ENCODE measurements at regions not wholly inside any gene's neighbourhood (a gene's known extent, or its start where the extent isn't known, plus 50 kb on each side); places are given as distances from the start of the nearest gene placed in this dataset.

DNA sequence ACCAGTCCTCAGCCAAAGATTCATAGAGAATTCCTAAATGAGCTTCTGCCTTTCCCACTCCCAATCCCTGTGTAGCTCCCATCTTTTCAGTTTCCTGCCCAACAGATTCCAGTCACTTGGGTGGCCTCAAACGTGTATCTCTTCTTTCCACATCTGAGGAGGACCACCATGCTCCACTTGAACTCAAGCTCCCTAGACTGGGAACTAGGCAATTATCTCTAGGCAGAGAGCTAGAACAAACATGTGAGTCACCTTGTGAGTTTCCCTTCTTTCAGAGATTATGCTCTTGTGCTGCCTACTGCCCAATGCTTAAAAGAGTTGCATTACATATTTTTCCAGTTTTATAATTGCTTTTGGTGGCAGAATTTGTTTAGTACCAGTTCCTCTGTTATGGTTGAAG, 178.0 kb downstream of the MDFIC start:
- Histone ChIP-seq H3K4me1 (ENCODE audit: control insufficient read depth, insufficient read depth, low read length) (no peaks in the 10 kb centered on the region), H3K4me2 (ENCODE audit: control insufficient read depth, insufficient read depth) (no peak overlapping the region), H3K9ac (ENCODE audit: control insufficient read depth, insufficient read depth, low read length) (no peak overlapping the region), H3K27me3 (replicated peaks in 1 of 2; ENCODE audit: control insufficient read depth in 2 of 2, insufficient read depth in 2 of 2, low read length in 1 of 2) (no peaks in the 10 kb centered on the region), H4K20me1 (ENCODE audit: control insufficient read depth, insufficient read depth) (no peaks in the 10 kb centered on the region), H3K79me2 (ENCODE audit: control insufficient read depth, insufficient read depth, low read length) (no peaks in the 10 kb centered on the region), H3K27ac (ENCODE audit: control insufficient read depth, insufficient read depth) (no peak overlapping the region), H3K9me3 (replicated peaks; ENCODE audit: control insufficient read depth, insufficient read depth, low read length) (no peaks in the 10 kb centered on the region), H3K36me3 (ENCODE audit: control insufficient read depth in 2 of 2, insufficient read depth in 2 of 2, low read length in 1 of 2) (no peaks in the 10 kb centered on the region), H3K4me3 (no peak overlapping the region), H2AFZ (ENCODE audit: control insufficient read depth, low read depth, low read length) (no peak overlapping the region)
- DNase-seq (ENCODE audit: low read depth, low spot score) (no peak), ATAC-seq (no peak), FAIRE-seq (no peak)
- CTCF ChIA-PET, result interaction anchor here (0.6 to 0.8 kb wide), 2 partner anchors 11 to 872 kb away, joined by 3 read pairs; no protein-coding TSS in a partner anchor
- intact Hi-C loops (cut with micrococcal nuclease; ENCODE audit: unreplicated experiment), result no loop called here
- BruUV-seq (replicated peaks), result no TSS peak
- SMC1A ChIA-PET (ENCODE audit: uncharacterized antibody, unreplicated experiment), result interaction anchor here (0.8 to 1.5 kb wide), 2 partner anchors 11 to 234 kb away, joined by 3 to 6 read pairs; no protein-coding TSS in a partner anchor
- whole genome bisulfite sequencing (ENCODE audit: insufficient coverage, insufficient replicate concordance, low lambda C conversion rate, missing lambda C conversion rate), result 9% methylated on average over 1 of the region's 1 CpG
- in situ Hi-C loops (cut with MboI), result no loop called here
- RAD21 ChIA-PET (ENCODE audit: unreplicated experiment), result interaction anchor here (0.6 to 1.5 kb wide), 2 partner anchors 151 to 234 kb away, joined by 3 read pairs; no protein-coding TSS in a partner anchor
- POLR2A ChIA-PET, result no interaction called here
- TF ChIP-seq HDAC2 (IDR thresholded peaks at IDR 0.05) (no peak), HCFC1 (IDR thresholded peaks at IDR 0.05; ENCODE audit: low read length) (no peak), ZNF217 (IDR thresholded peaks at IDR 0.05) (no peak), ZNF622 (IDR thresholded peaks at IDR 0.05) (no peak), ZNF384 (IDR thresholded peaks at IDR 0.05; ENCODE audit: borderline replicate concordance, low read depth, low read length) (no peak), IKZF1 (conservative IDR thresholded peaks at IDR 0.05) (no peak), MYB (IDR thresholded peaks at IDR 0.05; ENCODE audit: borderline replicate concordance, low read depth, low read length) (no peak), RAD51 (IDR thresholded peaks at IDR 0.05) (no peak), BCL3 (IDR thresholded peaks at IDR 0.05; ENCODE audit: borderline replicate concordance, insufficient read depth, low read depth, low read length, poor library complexity, severe bottlenecking) (no peak), YY1 (IDR thresholded peaks at IDR 0.05; ENCODE audit: low read depth, low read length) (no peak), WRNIP1 (IDR thresholded peaks at IDR 0.05; ENCODE audit: borderline replicate concordance, low read depth, low read length) (no peak)
- TF ChIP-seq, protein P1, sequence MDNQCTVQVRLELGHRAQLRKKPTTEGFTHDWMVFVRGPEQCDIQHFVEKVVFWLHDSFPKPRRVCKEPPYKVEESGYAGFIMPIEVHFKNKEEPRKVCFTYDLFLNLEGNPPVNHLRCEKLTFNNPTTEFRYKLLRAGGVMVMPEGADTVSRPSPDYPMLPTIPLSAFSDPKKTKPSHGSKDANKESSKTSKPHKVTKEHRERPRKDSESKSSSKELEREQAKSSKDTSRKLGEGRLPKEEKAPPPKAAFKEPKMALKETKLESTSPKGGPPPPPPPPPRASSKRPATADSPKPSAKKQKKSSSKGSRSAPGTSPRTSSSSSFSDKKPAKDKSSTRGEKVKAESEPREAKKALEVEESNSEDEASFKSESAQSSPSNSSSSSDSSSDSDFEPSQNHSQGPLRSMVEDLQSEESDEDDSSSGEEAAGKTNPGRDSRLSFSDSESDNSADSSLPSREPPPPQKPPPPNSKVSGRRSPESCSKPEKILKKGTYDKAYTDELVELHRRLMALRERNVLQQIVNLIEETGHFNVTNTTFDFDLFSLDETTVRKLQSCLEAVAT (IDR thresholded peaks at IDR 0.05), result no peak
- TF ChIP-seq, protein P2, sequence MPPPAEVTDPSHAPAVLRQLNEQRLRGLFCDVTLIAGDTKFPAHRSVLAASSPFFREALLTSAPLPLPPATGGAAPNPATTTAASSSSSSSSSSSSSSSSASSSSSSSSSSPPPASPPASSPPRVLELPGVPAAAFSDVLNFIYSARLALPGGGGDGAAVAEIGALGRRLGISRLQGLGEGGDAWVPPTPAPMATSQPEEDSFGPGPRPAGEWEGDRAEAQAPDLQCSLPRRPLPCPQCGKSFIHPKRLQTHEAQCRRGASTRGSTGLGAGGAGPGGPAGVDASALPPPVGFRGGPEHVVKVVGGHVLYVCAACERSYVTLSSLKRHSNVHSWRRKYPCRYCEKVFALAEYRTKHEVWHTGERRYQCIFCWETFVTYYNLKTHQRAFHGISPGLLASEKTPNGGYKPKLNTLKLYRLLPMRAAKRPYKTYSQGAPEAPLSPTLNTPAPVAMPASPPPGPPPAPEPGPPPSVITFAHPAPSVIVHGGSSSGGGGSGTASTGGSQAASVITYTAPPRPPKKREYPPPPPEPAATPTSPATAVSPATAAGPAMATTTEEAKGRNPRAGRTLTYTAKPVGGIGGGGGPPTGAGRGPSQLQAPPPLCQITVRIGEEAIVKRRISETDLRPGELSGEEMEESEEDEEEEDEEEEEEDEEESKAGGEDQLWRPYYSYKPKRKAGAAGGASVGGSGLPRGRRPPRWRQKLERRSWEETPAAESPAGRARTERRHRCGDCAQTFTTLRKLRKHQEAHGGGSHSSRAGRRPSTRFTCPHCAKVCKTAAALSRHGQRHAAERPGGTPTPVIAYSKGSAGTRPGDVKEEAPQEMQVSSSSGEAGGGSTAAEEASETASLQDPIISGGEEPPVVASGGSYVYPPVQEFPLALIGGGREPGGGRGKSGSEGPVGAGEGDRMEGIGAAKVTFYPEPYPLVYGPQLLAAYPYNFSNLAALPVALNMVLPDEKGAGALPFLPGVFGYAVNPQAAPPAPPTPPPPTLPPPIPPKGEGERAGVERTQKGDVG (CRISPR knock-in tag; IDR thresholded peaks at IDR 0.05), result no peak
- TF ChIP-seq, protein P3, sequence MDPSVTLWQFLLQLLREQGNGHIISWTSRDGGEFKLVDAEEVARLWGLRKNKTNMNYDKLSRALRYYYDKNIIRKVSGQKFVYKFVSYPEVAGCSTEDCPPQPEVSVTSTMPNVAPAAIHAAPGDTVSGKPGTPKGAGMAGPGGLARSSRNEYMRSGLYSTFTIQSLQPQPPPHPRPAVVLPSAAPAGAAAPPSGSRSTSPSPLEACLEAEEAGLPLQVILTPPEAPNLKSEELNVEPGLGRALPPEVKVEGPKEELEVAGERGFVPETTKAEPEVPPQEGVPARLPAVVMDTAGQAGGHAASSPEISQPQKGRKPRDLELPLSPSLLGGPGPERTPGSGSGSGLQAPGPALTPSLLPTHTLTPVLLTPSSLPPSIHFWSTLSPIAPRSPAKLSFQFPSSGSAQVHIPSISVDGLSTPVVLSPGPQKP (IDR thresholded peaks at IDR 0.05; ENCODE audit: low read depth, low read length), result no peak
